BE2C (cell line): ENCODE measurements at regions not wholly inside any gene's neighbourhood (a gene's known extent, or its start where the extent isn't known, plus 50 kb on each side); places are given as distances from the start of the nearest gene placed in this dataset.

Source experiments
- DNase-seq: peaks from one replicate; pipeline ENCODE4 v3.0.0-alpha.2; 2020
- H3K27me3 ChIP-seq: fragments of 250-450 bp; sonication (Bioruptor Pico); 2 replicates; pipeline ENCODE4 v1.5.1; 2020; ENCODE audit warnings: mild to moderate bottlenecking
- H3K36me3 ChIP-seq: fragments of 250-450 bp; sonication (Bioruptor Pico); 2 replicates; pipeline ENCODE4 v1.5.1; 2020; ENCODE audit warnings: mild to moderate bottlenecking
- H3K4me1 ChIP-seq: fragments of 250-450 bp; sonication (Bioruptor Pico); 2 replicates; pipeline ENCODE4 v1.5.1; 2020
- H3K4me3 ChIP-seq: 2 replicates; pipeline ENCODE4 v1.5.1; 2011; ENCODE audit warnings: low read depth, low read length
- H3K9me3 ChIP-seq: fragments of 250-450 bp; sonication (Bioruptor Pico); 2 replicates; pipeline ENCODE4 v1.5.1; 2020
- TF ChIP-seq, protein P1 (sequence below): IDR thresholded peaks from 2 replicates; pipeline ENCODE4 v1.5.1; 2012; ENCODE audit warnings: mild to moderate bottlenecking, low read depth, low read length

GRCh38 chr9:7342229-7342628 lies 457.3 kb downstream of the DMAC1 start:
- H3K27me3 ChIP-seq, result no peaks in the 10 kb centered on the region
- no peaks in the 10 kb centered on the region for H3K9me3 ChIP-seq
- no peak overlapping the region for H3K4me3 ChIP-seq
- H3K36me3 ChIP-seq, result no peaks in the 10 kb centered on the region
- no peaks in the 10 kb centered on the region for H3K4me1 ChIP-seq
- DNase-seq, result no peak
- TF ChIP-seq, protein P1, sequence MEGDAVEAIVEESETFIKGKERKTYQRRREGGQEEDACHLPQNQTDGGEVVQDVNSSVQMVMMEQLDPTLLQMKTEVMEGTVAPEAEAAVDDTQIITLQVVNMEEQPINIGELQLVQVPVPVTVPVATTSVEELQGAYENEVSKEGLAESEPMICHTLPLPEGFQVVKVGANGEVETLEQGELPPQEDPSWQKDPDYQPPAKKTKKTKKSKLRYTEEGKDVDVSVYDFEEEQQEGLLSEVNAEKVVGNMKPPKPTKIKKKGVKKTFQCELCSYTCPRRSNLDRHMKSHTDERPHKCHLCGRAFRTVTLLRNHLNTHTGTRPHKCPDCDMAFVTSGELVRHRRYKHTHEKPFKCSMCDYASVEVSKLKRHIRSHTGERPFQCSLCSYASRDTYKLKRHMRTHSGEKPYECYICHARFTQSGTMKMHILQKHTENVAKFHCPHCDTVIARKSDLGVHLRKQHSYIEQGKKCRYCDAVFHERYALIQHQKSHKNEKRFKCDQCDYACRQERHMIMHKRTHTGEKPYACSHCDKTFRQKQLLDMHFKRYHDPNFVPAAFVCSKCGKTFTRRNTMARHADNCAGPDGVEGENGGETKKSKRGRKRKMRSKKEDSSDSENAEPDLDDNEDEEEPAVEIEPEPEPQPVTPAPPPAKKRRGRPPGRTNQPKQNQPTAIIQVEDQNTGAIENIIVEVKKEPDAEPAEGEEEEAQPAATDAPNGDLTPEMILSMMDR, result no peak

DNA sequence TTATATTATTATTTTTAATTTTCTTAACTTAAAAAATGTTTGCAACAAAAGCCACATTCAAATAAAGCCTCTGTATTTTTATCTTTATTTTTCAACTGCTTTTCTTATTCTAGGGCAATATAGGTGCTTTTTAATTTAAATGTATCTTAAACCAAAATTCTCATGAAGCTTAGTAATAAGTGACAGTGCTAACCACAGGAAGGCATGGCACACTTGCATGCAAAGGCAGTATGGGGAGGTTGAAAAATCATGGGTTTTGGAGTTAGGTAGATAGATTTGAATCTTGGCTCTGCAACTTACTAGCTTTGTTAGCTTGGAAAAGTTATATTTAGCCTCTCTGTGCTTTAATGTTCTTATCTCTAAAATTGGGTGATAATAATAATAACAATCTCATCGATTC lies 458.0 kb downstream of the DMAC1 start:
- Histone ChIP-seq H3K4me1 (no peaks in the 10 kb centered on the region), H3K36me3 (no peaks in the 10 kb centered on the region), H3K4me3 (no peak overlapping the region), H3K27me3 (no peaks in the 10 kb centered on the region), H3K9me3 (no peaks in the 10 kb centered on the region)
- DNase-seq, result no peak
- TF ChIP-seq, protein P1, result no peak

DNA sequence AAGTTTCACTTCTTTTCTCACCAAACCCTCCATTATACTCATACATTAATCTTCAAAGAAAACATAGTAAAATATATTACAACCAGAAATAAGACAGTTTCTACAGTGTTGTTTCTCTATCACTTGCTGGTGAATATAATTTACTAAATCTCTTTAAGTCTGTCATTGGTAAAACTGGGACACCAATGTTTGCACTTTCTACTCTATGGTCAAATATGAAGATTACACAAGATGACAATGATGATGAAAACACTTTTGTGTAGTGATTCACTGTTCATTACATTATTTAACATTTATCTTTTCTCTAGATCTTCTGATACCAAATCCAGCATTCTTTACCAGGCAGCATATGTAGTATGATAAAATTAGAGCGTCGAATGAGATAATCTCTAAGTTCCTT lies 459.1 kb downstream of the DMAC1 start:
- DNase-seq, result no peak

DNA sequence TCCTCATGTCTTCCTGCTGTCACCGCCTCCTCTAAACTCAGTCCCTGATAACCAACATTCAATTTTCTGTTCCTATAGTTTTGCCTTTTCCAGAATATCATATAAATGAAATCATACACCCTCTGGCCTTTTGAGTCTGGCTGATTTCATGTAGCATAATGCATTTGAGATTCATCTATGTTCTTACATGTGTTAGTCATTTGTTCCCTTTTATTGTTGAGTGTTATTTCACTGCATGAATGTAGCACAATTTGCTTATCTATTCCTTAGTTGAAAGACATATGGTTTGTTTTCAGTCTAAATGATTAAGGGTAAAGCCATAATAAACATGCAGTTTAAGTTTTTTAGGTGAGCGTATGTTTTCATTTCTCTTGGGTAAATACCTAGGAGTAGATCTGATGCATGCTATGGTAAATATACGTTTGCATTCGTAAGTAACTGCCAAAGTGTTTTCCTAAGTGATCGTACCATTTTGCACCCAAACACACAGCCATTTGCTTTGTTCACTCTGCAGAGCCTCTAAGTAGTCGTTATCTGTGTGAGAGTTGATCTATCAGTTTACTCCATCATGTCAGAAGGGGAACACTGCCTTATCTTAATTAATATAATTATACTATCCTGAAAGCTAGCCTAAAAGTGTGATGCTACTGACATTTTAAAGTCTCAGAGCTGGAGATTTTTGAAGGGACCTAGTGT lies 460.8 kb downstream of the DMAC1 start:
- Histone ChIP-seq H3K36me3 (no peaks in the 10 kb centered on the region), H3K27me3 (no peaks in the 10 kb centered on the region), H3K4me3 (no peak overlapping the region), H3K9me3 (no peaks in the 10 kb centered on the region), H3K4me1 (no peaks in the 10 kb centered on the region)
- TF ChIP-seq, protein P1, result no peak
- DNase-seq, result no peak

More for the DNA sequence above, 459.1 kb downstream of the DMAC1 start:
- Histone ChIP-seq H3K9me3 (no peaks in the 10 kb centered on the region), H3K27me3 (no peaks in the 10 kb centered on the region), H3K4me3 (no peak overlapping the region), H3K4me1 (no peaks in the 10 kb centered on the region), H3K36me3 (no peaks in the 10 kb centered on the region)
- TF ChIP-seq, protein P1, result no peak

GRCh38 chr9:7336356-7337065 lies 463.1 kb downstream of the DMAC1 start:
- no peaks in the 10 kb centered on the region for H3K4me1 ChIP-seq
- DNase-seq, result no peak
- H3K27me3 ChIP-seq, result no peaks in the 10 kb centered on the region
- TF ChIP-seq, protein P1, result no peak
- H3K9me3 ChIP-seq, result no peaks in the 10 kb centered on the region
- H3K4me3 ChIP-seq, result no peak overlapping the region
- no peaks in the 10 kb centered on the region for H3K36me3 ChIP-seq

- H3K4me1 ChIP-seq, result no peaks in the 10 kb centered on the region
- TF ChIP-seq, protein P1, result no peak
- no peaks in the 10 kb centered on the region for H3K36me3 ChIP-seq
- no peaks in the 10 kb centered on the region for H3K9me3 ChIP-seq
- no peak for DNase-seq
- no peaks in the 10 kb centered on the region for H3K27me3 ChIP-seq
- no peak overlapping the region for H3K4me3 ChIP-seq
Observed at GRCh38 chr9:7333719-7334118, 465.9 kb downstream of the DMAC1 start.
